GM12892 (cell line): ENCODE measurements at regions not wholly inside any gene's neighbourhood (a gene's known extent, or its start where the extent isn't known, plus 50 kb on each side); places are given as distances from the start of the nearest gene placed in this dataset.

Experiments used
- DNase-seq: peaks from one replicate; pipeline ENCODE4 v3.0.0; 2011; ENCODE audit not compliant: insufficient read length
- FAIRE-seq: peaks from 2 replicates; lab custom pipeline; 2011; peaks lifted over from hg19 to GRCh38; lab: Jason Lieb, UNC
- POLR2A ChIP-seq: IDR thresholded peaks from 2 replicates; pipeline ENCODE4 v1.6.1; 2011; ENCODE audit warnings: low read depth, low read length, control low read depth
- POLR2AphosphoS5 ChIP-seq: IDR thresholded peaks from 2 replicates; pipeline ENCODE4 v1.6.1; 2011; ENCODE audit warnings: low read depth, low read length, control low read depth
- TAF1 ChIP-seq: IDR thresholded peaks from 2 replicates; pipeline ENCODE4 v1.6.1; 2011; ENCODE audit warnings: low read depth, mild to moderate bottlenecking, control low read depth, low read length, borderline replicate concordance

DNA sequence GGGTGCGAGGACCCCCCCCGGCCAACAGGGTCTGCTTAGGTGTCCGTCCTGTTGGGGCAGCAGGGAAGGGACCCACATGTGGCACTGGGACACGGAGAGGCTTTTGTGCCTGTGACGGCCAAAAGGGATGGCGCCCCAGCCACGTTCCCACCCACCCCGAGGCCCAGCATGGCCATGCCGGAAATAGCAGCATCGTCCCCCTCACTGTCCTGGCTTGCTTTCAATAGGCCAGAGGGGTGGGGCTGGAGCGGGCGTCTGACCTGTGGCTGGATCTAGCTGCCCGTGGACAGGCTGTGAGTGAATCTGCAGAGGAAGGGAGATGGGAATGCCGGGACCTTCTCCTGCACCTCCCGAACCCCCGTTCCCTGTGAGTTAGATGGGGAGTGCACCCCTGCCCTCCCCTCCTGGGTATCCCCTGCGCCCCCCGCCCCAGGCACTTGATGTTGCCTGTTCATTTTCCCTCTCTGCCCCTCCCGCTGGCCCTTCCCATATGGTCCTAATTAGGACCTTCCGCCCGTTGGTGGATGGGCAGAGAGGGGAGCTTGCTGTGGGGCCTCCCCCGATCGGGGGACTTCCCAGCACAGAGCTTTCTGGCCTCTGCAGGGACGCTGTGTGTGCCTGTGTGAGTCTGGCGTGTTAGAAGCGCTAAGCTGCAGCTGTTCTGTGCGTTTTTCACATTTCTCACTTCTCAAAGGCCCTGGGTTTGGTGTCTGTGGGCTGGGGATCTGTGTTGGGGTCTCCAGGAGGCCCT is 292.8 kb downstream of the SEC14L1 start:
- peak; percentile 57 for FAIRE-seq
- DNase-seq = no peak

DNA sequence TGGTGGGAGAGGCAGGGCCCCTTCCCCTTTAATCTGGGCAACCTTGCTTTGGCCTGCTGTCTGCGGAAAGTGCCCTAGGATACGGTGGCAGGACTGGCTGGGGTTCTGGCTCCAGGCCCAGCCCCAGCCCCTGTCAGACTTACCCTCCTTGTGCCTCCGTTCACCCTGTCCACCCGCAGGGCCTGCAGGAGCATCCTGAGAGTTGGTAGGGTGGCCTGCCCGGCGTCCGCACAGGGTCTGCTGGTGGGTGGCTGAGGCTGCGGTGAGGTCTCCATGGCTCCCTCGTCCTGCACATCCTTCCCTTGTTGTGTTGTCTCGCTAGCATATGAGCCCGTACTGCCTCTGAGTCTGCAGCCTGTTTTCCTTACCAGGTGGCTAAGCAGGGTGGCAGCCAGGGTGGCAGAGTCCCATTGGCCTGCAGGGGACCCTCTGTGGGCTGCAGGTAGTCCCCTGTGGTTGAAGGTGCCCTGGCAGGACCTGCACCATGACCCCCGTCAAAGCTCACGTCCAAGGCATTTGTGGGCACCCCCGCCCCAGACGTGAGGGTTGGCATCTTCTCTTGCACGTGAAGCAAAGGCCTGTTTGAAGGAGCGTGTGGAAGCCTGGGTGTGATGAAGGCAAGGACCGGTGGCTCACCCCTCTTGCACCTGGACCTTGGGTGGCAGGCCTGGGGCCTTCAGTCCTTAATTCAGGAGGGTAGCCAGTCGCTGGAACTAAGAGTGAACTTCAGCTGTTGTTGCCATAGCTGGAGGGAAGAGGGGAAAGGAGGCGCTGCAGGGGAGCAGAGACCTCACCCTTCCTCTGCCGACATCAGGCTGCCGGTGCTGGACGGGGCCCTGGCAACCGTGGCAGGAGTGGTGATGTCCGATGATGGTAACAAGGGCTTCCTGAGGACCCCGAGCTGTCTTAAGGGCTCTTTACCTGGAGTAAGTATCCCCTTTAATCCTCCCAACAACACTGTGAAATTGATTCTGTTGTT is 293.7 kb downstream of the SEC14L1 start:
- no peak for TF ChIP-seq POLR2A
- TF ChIP-seq TAF1 = no peak
- TF ChIP-seq POLR2AphosphoS5 = no peak
- FAIRE-seq (no peak), DNase-seq (no peak)

More for the DNA sequence above, 292.8 kb downstream of the SEC14L1 start:
- TF ChIP-seq POLR2A (no peak), POLR2AphosphoS5 (no peak)

DNA sequence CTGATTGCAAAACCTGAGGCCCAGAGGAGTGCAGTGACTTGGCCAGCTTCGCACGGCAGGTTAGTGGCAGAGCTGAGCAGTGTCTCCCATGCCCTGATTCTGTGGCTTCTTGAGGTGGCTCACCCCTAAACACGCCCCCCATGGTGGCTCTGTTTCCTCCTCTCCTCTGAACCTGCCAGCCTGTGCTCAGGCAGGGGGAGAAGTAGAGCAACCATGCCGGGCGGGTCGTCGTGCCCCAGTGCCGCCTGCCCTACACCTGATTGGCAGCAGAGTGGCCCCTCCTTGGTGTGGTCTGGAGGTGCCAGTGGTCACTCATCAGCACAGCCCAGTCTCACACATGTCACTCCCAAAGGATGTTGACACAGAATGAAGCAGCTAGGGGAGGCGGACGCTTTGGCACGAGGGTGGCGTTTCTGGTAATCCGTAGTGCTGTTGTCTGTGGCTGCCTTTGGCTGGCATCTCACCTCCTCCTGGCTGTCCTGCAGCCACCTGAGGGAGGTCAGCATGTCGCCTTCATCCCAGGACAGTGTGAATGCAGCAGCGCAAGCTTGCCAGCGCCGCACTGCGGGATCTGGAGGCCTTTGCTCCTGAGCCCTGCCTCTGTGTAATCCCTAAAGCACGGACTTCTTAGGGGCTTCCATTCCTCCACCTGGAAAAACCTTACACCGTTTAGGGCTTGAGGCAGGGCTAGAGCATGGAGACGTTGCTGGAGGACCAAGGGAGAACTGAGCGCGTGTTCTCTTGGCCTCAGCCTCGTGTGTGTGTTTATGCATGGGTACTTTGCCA is 294.7 kb downstream of the SEC14L1 start:
- no peak for FAIRE-seq
- no peak for DNase-seq
- TF ChIP-seq POLR2A (no peak), TAF1 (no peak), POLR2AphosphoS5 (no peak)

DNA sequence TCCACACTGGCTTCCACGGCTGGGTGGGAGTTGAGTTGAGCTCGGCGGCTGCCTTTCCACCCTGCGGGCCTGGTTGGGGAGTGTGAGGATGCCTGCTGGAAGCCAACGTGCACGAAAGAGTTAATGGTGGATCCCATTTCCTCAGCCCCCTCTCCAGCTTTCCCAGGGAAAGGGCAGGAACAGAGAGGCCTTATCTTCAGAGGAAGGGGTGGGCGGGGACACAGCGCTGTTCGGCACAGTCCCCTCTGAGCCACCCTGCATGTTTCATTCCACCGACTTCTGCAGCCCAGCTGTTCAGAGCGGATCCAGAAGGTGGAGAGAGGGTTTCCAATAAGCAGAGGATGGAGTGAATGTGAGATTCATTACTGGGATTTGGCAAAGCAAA is 295.3 kb downstream of the SEC14L1 start:
- DNase-seq (no peak), FAIRE-seq (no peak)
- TF ChIP-seq TAF1 = no peak
- no peak for TF ChIP-seq POLR2A

- TF ChIP-seq TAF1 (no peak), POLR2AphosphoS5 (no peak), POLR2A (no peak)
- no peak for FAIRE-seq
- no peak for DNase-seq
Observed at GRCh38 chr17:77436481-77436880, 295.7 kb downstream of the SEC14L1 start.

- DNase-seq = no peak
- TF ChIP-seq POLR2A (no peak), TAF1 (no peak), POLR2AphosphoS5 (no peak)
Observed at GRCh38 chr17:77437017-77437416, 296.2 kb downstream of the SEC14L1 start.

DNA sequence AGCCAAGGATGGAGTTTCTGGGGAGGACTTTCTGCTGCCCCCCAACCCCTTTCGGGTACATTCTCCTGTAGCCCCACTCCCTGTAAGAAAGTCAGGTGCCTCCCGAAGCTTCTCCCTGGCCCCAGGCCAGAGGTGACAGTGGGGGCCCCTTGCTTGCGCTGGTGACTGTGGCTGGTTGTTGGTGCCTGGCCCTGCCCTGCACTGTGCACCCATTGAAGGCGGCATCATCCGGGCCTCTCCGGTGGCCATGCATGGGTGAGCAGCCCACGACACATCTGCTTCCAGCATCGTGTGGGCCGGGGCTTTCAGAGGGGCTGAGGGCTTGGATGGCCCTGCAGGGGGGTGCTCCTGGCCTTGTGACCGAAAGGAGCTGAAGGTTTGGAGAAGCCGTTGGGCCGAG is 297.0 kb downstream of the SEC14L1 start:
- FAIRE-seq (no peak), DNase-seq (no peak)
- TF ChIP-seq POLR2AphosphoS5 = no peak
- TF ChIP-seq POLR2A = no peak
- no peak for TF ChIP-seq TAF1

More at GRCh38 chr17:77437017-77437416, 296.2 kb downstream of the SEC14L1 start:
- peak; percentile 74 for FAIRE-seq

GRCh38 chr17:77438241-77439188 is 297.7 kb downstream of the SEC14L1 start:
- no peak for TF ChIP-seq POLR2A
- no peak for DNase-seq
- FAIRE-seq = peak; percentile 72

- TF ChIP-seq POLR2AphosphoS5 = no peak
- TF ChIP-seq TAF1 = no peak
- TF ChIP-seq POLR2A = peak; percentile 35; the same call in 1 of the 2 replicates
- FAIRE-seq = peak; percentile 92
- no peak for DNase-seq
Observed at GRCh38 chr17:77439189-77440018, 298.6 kb downstream of the SEC14L1 start.
